Lower lobe of right lung (tissue), 2 donors: ENCODE measurements at regions not wholly inside any gene's neighbourhood (a gene's known extent, or its start where the extent isn't known, plus 50 kb on each side); places are given as distances from the start of the nearest gene placed in this dataset.

Experiments
- ATAC-seq, 2 donors: fragments of 200-7000 bp; cut with Tn5 transposase; one replicate each; pipeline ENCODE4 v1.9.1; 2020 to 2022; ENCODE audit warnings: mild to moderate bottlenecking in 2 of 2, moderate library complexity in 2 of 2
- DNase-seq: peaks from one replicate; pipeline ENCODE4 v3.0.0-alpha.2; 2020
- H3K27ac ChIP-seq: fragments of 200-600 bp; one replicate; pipeline ENCODE4 v1.8.0; 2022
- H3K27me3 ChIP-seq: fragments of 200-600 bp; one replicate; pipeline ENCODE4 v1.8.0; 2022; ENCODE audit warnings: low read depth
- H3K36me3 ChIP-seq: fragments of 200-600 bp; one replicate; pipeline ENCODE4 v1.8.0; 2022; ENCODE audit warnings: mild to moderate bottlenecking
- H3K4me1 ChIP-seq: fragments of 200-600 bp; one replicate; pipeline ENCODE4 v1.8.0; 2022
- H3K4me3 ChIP-seq: fragments of 200-600 bp; one replicate; pipeline ENCODE4 v1.8.0; 2022; ENCODE audit warnings: mild to moderate bottlenecking
- H3K9me3 ChIP-seq: fragments of 200-600 bp; one replicate; pipeline ENCODE4 v1.8.0; 2022
- CTCF ChIP-seq: fragments of 200-600 bp; IDR thresholded peaks from one replicate; pipeline ENCODE4 v1.8.0; 2022; ENCODE audit warnings: antibody characterized with exemption, mild to moderate bottlenecking
- intact Hi-C: fragments of 100-400 bp; cut with DNase I; formaldehyde crosslinking; loops from one replicate; pipeline ENCODE4 v1.11.0; 2022
- donor health status: DM: no; HTN: yes; CAD: no; lungs with severe emphysema.

- Histone ChIP-seq H3K4me3 (no peak overlapping the region), H3K36me3 (peaks cover 6% of the 10 kb centered on the region), H3K4me1 (no peaks in the 10 kb centered on the region), H3K9me3 (no peaks in the 10 kb centered on the region), H3K27me3 (no peaks in the 10 kb centered on the region), H3K27ac (no peak overlapping the region)
- DNase-seq (no peak), ATAC-seq (no peak)
- TF ChIP-seq CTCF: no peak
- intact Hi-C loops: no loop called here
Observed at GRCh38 chr6:158249340-158249836, 62.9 kb upstream of the TULP4 start.

DNA sequence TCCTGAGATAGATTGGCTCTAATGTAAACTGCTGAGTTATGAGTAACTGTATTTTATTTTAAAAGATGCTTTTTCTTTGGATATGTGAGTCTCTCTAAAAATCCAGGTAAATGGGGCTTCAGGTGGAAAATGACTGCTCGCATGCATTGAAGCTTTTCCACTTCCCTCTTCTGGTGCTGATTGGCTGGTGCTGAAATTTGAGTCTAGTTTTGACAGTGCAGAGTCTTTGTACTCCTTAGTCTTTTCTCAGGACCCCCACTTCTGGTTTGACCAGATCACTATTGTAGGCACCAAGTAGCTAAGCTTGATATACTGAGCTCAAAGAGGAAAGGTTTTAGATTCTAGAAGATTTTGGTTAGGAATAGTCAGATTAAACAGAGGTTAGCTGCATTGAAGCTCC is 60.7 kb upstream of the TULP4 start:
- H3K4me3 ChIP-seq: no peak overlapping the region
- no peak for ATAC-seq

DNA sequence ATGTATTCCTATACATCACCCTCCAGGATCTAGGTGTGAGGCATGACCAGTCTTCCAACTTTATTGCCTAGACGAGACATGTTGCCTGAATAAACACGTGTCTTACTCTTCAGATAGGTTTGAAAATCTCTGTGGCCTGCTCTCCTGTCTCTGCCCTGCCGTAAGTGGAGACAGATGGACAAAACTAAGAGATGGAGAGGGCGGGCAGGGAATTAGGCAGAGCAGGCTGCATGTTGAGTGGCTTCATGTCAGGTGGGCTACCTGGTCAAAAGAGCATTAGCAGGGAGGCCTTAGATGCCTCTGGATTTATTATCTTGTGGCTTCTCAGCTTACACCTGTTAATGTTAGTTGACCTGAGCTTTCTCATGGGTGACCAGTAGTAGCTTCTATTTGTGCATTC is 59.0 kb upstream of the TULP4 start:
- Histone ChIP-seq H3K27ac (no peak overlapping the region), H3K36me3 (no peaks in the 10 kb centered on the region), H3K4me3 (no peak overlapping the region), H3K9me3 (no peaks in the 10 kb centered on the region), H3K4me1 (peaks cover 14% of the 10 kb centered on the region), H3K27me3 (no peaks in the 10 kb centered on the region)
- ATAC-seq: no peak
- intact Hi-C loops: no loop called here
- TF ChIP-seq CTCF: no peak
- no peak for DNase-seq

More for the DNA sequence above, 60.7 kb upstream of the TULP4 start:
- DNase-seq: no peak
- H3K9me3 ChIP-seq: no peaks in the 10 kb centered on the region
- H3K27me3 ChIP-seq: no peaks in the 10 kb centered on the region
- H3K4me1 ChIP-seq: peaks cover 12% of the 10 kb centered on the region
- no peaks in the 10 kb centered on the region for H3K36me3 ChIP-seq
- no peak for TF ChIP-seq CTCF
- H3K27ac ChIP-seq: no peak overlapping the region
- intact Hi-C loops: no loop called here

DNA sequence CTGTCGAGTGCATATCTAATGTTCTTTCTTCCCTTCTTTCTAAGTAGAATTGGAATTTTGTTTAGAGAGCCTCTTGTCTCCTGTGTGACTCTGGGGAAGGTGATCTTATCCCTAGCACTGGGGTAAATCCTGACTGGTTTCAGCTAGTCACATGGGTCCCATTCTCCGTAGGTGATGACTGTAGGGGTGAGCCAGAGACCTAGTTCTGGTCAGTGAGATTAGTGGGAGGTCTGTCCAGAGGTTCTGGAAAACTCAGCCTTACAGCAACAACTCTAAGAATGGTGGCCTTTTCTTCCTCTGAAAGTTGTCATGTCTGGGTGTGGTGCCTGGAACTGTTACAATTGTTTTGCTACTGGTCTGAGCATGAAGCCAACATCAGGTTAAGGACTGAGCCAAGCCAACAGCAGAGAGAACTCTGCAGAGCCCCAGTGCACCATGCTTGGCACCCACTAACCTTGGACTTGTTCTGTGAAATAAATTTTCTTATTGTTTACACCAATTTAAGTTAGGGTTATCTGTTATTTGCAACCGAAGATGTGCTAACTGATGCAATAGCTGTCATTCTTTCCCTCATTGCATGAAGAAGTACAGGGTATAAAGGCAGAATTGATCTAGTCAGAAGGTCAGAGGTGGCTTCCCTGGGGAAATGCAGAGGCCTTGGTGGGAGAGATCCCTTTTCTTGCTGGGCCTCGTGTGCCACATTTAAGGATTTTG is 56.8 kb upstream of the TULP4 start:
- DNase-seq (no peak), ATAC-seq (no peak)
- Histone ChIP-seq H3K36me3 (no peaks in the 10 kb centered on the region), H3K27ac (no peak overlapping the region), H3K4me1 (peaks cover 14% of the 10 kb centered on the region), H3K4me3 (no peak overlapping the region), H3K27me3 (no peaks in the 10 kb centered on the region), H3K9me3 (no peaks in the 10 kb centered on the region)
- TF ChIP-seq CTCF: no peak
- intact Hi-C loops: no loop called here

DNA sequence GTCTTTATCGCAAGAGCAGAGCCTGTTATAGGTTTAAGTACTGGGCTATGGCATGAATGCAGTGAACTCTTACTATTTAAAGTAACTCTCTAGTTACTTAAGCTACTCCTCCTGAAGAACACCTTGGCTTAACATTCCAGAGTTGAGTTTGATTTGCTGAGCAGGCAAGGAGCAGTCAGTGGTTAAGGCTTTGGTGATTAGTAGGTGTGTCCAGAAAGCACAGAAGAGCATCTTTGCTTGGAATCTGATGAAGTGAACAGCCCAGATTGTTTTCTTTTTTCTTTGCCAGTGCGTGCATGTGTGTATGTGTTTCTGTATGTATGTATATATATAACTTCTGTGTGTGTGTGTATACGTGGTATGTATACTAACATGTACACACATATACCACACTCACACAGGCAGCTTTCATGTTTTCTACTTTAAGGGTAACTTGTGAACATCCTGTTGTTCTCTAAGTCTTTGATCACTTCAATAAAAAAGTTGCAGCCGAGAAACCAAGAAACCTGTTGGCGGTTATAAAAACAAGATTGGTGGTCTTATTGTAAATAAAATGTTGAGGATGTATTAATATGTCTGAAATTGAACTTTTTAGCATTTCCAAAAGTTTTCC is 56.2 kb upstream of the TULP4 start:
- Histone ChIP-seq H3K27ac (no peak overlapping the region), H3K4me3 (no peak overlapping the region), H3K36me3 (no peaks in the 10 kb centered on the region), H3K27me3 (no peaks in the 10 kb centered on the region), H3K9me3 (no peaks in the 10 kb centered on the region), H3K4me1 (peaks cover 14% of the 10 kb centered on the region)
- ATAC-seq: peak; percentile 36 to 59
- DNase-seq: no peak
- no peak for TF ChIP-seq CTCF
- intact Hi-C loops: no loop called here
